Testis (tissue), 2 donors: ENCODE measurements at regions not wholly inside any gene's neighbourhood (a gene's known extent, or its start where the extent isn't known, plus 50 kb on each side); places are given as distances from the start of the nearest gene placed in this dataset.

Source experiments
- DNase-seq: peaks from one replicate; pipeline ENCODE4 v3.0.0-alpha.2; 2019
- H3K27ac ChIP-seq, 2 donors: fragments of 200-600 bp; sonication (generic); one replicate each; pipeline ENCODE4 v1.5.1; 2019
- H3K27me3 ChIP-seq: fragments of 200-600 bp; sonication (generic); one replicate; pipeline ENCODE4 v1.5.1; 2019
- H3K36me3 ChIP-seq: fragments of 200-600 bp; sonication (generic); one replicate; pipeline ENCODE4 v1.5.1; 2017; ENCODE audit warnings: low read depth; ENCODE audit errors: missing control alignments
- H3K4me1 ChIP-seq: fragments of 200-600 bp; sonication (generic); one replicate; pipeline ENCODE4 v1.5.1; 2019
- H3K4me3 ChIP-seq, 2 donors: fragments of 200-600 bp; sonication (generic); one replicate each; pipeline ENCODE4 v1.5.1; 2017 to 2019
- H3K9me3 ChIP-seq: fragments of 200-600 bp; sonication (generic); one replicate; pipeline ENCODE4 v1.5.1; 2017
- POLR2A ChIP-seq: fragments of 450-650 bp; IDR thresholded peaks from one replicate; pipeline ENCODE4 v1.6.1; 2017; ENCODE audit warnings: antibody characterized with exemption, mild to moderate bottlenecking, moderate library complexity
- WGBS, 2 donors: methylation state at CpG; one replicate each; pipeline ENCODE4 v1.1.5; 2018; 5-methylcytosine and 5-hydroxymethylcytosine counted together
- intact Hi-C: fragments of 100-400 bp; cut with DNase I; formaldehyde crosslinking; loops from one replicate; pipeline ENCODE4 v1.15.1; 2023; ENCODE audit warnings: low total_unique reads
- TF ChIP-seq, protein P1 (sequence below), 3 experiments: fragments of 450-650 bp in 2 of 3; fragments of 200-600 bp in 1 of 3; sonication (generic) in 1 of 3; IDR thresholded peaks; one replicate each; pipeline ENCODE4 v1.5.1; 2016 to 2019; ENCODE audit warnings: antibody characterized with exemption in 3 of 3, mild to moderate bottlenecking in 2 of 3, moderate library complexity in 1 of 3

DNA sequence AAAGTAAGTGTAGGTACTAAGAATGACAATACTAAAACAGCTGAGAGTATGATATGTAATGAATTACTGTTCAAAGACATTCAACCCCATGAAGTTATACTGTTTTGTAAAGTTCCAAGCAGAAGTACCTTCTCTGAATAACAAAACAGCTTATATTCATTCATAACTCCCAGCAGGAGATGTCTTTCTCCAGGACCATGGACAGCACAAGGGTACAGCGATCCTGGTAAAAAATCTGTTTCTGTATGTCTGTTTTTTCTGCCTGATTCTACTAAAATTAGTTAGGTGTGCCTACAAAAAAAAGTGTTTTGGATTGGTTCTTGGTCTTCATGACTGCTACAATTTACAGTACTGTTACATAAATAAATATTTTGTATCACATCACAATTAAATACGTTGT lies 172.5 kb upstream of the SLITRK5 start:
- Histone ChIP-seq H3K4me3 (no peak overlapping the region), H3K9me3 (no peaks in the 10 kb centered on the region), H3K4me1 (no peaks in the 10 kb centered on the region), H3K36me3 (no peaks in the 10 kb centered on the region), H3K27ac (no peak overlapping the region), H3K27me3 (no peaks in the 10 kb centered on the region)
- peak; percentile 16 for DNase-seq
- intact Hi-C loops = no loop called here
- WGBS, 2 donors = 33 to 34% methylated on average over 2 of the region's 2 CpGs
- TF ChIP-seq POLR2A = no peak
- TF ChIP-seq, protein P1, sequence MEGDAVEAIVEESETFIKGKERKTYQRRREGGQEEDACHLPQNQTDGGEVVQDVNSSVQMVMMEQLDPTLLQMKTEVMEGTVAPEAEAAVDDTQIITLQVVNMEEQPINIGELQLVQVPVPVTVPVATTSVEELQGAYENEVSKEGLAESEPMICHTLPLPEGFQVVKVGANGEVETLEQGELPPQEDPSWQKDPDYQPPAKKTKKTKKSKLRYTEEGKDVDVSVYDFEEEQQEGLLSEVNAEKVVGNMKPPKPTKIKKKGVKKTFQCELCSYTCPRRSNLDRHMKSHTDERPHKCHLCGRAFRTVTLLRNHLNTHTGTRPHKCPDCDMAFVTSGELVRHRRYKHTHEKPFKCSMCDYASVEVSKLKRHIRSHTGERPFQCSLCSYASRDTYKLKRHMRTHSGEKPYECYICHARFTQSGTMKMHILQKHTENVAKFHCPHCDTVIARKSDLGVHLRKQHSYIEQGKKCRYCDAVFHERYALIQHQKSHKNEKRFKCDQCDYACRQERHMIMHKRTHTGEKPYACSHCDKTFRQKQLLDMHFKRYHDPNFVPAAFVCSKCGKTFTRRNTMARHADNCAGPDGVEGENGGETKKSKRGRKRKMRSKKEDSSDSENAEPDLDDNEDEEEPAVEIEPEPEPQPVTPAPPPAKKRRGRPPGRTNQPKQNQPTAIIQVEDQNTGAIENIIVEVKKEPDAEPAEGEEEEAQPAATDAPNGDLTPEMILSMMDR (IDR thresholded peaks at IDR 0.05) = no peak

DNA sequence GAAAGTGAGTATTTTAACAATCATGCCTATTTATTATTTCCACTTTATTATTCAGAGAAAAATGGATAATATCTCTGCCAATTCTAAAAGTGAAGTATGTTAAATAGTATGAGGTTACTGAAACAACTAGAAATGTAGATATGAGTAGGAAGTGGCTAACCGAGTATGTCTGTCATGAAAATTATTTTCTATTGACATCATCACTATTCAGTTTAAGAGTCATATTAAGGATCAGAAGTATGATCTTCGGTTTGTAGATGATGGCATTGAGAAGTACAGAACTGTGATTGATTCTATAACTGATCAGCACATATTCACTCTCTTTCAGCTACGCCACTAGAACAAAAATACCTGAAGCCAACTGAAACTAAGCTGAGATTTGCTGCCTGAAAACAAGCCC lies 146.4 kb upstream of the SLITRK5 start:
- TF ChIP-seq, protein P1 (IDR thresholded peaks at IDR 0.05) = no peak
- no peak for TF ChIP-seq POLR2A
- no peak overlapping the region for H3K27ac ChIP-seq
- H3K4me3 ChIP-seq = no peak overlapping the region
- DNase-seq = no peak
- H3K4me1 ChIP-seq = no peaks in the 10 kb centered on the region
- 89 to 94% methylated on average over 3 of the region's 3 CpGs for WGBS, 2 donors
- intact Hi-C loops = no loop called here
- H3K36me3 ChIP-seq = no peaks in the 10 kb centered on the region
- no peaks in the 10 kb centered on the region for H3K27me3 ChIP-seq
- H3K9me3 ChIP-seq = no peaks in the 10 kb centered on the region

DNA sequence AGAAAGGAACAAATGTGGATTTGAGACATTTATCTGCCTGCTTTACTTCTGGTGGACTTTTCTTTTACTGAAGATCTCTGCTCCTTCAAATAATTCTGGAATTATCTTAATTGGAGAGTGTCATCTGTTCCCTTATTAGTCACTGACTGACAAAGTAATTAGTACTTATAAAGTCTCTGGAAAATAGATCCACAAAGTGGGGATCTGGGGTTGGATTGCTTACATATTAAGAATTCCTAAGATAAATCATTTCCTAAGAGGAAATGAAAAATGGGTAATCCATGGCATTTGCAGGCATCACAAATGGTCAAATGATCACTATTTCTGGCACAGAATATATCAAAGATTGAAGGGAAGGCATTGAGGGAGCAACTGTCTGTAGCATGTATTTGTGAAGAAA lies 137.4 kb upstream of the SLITRK5 start:
- no peaks in the 10 kb centered on the region for H3K36me3 ChIP-seq
- no peak for DNase-seq
- TF ChIP-seq POLR2A = no peak
- TF ChIP-seq, protein P1 (IDR thresholded peaks at IDR 0.05) = no peak
- H3K9me3 ChIP-seq = no peaks in the 10 kb centered on the region
- no peak overlapping the region for H3K27ac ChIP-seq
- intact Hi-C loops = no loop called here
- H3K4me1 ChIP-seq = no peaks in the 10 kb centered on the region
- H3K27me3 ChIP-seq = no peaks in the 10 kb centered on the region
- no peak overlapping the region for H3K4me3 ChIP-seq

DNA sequence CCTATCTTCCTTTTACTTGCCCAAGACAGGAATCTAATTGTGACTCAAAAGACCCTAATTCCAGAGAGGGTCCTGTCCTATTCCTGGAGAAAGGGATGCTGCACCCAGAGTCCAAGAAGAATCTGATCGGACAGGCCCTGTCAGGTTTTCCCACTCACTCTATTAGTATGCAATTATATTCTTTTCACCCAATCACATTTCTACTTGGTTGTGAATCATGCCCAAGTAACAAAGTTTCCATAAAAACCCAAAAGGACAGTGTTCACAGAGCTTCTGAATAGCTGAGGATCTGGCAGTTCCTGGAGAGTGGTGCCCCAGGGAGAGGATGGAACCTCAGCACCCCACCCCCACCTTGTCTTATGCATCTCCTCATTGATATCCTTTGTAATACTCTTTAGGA lies 135.3 kb upstream of the SLITRK5 start:
- 94 to 100% methylated on average over 1 of the region's 1 CpG for WGBS, 2 donors
- H3K27ac ChIP-seq = no peak overlapping the region
- H3K4me1 ChIP-seq = no peaks in the 10 kb centered on the region
- no peaks in the 10 kb centered on the region for H3K27me3 ChIP-seq
- TF ChIP-seq, protein P1 (IDR thresholded peaks at IDR 0.05) = no peak
- TF ChIP-seq POLR2A = no peak
- no peaks in the 10 kb centered on the region for H3K36me3 ChIP-seq
- no peak for DNase-seq
- no peak overlapping the region for H3K4me3 ChIP-seq
- no peaks in the 10 kb centered on the region for H3K9me3 ChIP-seq
- intact Hi-C loops = no loop called here

DNA sequence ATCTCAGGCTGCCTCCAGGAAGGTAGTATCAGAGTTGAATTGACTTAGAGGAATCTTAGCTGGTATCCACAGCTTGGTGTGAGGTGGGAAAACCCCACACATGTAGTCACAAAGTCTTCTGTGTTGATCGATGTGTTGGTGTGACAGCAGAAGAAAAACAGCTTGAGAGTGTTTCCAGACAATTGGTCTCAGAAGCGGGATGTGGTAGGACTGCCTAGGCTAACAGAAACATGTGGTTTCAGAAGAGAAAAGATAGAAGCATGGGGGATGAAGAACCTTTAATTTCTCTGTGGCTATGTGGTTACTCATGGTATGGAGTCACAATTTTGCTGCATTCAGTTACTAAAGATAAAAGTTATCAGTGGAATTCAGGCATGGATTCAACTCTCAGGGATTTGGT lies 134.7 kb upstream of the SLITRK5 start:
- Histone ChIP-seq H3K36me3 (no peaks in the 10 kb centered on the region), H3K9me3 (no peaks in the 10 kb centered on the region), H3K4me1 (no peaks in the 10 kb centered on the region), H3K4me3 (no peak overlapping the region), H3K27me3 (no peaks in the 10 kb centered on the region), H3K27ac (no peak overlapping the region)
- DNase-seq = no peak
- intact Hi-C loops = no loop called here
- TF ChIP-seq, protein P1 (IDR thresholded peaks at IDR 0.05) = no peak
- no peak for TF ChIP-seq POLR2A
- WGBS, 2 donors = 79 to 86% methylated on average over 2 of the region's 2 CpGs
